Frontal cortex (tissue), 3 donors: ENCODE measurements at regions not wholly inside any gene's neighbourhood (a gene's known extent, or its start where the extent isn't known, plus 50 kb on each side); places are given as distances from the start of the nearest gene placed in this dataset.
"Not testable (repeated sequence)": the region's sequence is repeated elsewhere in the genome, so short reads cannot be mapped to it uniquely, and the experiment has no call there.

ENCODE experiments used
- DNase-seq, 2 donors: peaks; one replicate each; pipeline ENCODE4 v3.0.0; 2012; ENCODE audit warnings: low spot score in 2 of 2
- FAIRE-seq: peaks from 2 replicates; lab custom pipeline; 2012; peaks lifted over from hg19 to GRCh38; lab: Jason Lieb, UNC
- donor health status: control.
- donor health status: control.
- donor health status: control.

GRCh38 chr1:224528900-224529299 is 87.2 kb upstream of the CNIH3 start:
- FAIRE-seq, result no peak
- no peak for DNase-seq

- no peak for DNase-seq
- FAIRE-seq, result no peak
These were observed 86.3 kb upstream of the CNIH3 start for GRCh38 chr1:224529844-224530243.

- FAIRE-seq, result no peak
These were observed 82.6 kb upstream of the CNIH3 start for GRCh38 chr1:224533517-224533916.

GRCh38 chr1:224534731-224535130 is 81.4 kb upstream of the CNIH3 start:
- DNase-seq (no peak), FAIRE-seq (no peak)

More at GRCh38 chr1:224533517-224533916, 82.6 kb upstream of the CNIH3 start:
- DNase-seq, result no peak

- no peak for FAIRE-seq
- DNase-seq, result no peak
These were observed 80.5 kb upstream of the CNIH3 start for GRCh38 chr1:224535641-224536040.

- no peak for FAIRE-seq
- DNase-seq, result no peak
These were observed 76.1 kb upstream of the CNIH3 start for GRCh38 chr1:224539971-224540370.

GRCh38 chr1:224540535-224540934 is 75.6 kb upstream of the CNIH3 start:
- FAIRE-seq, result no peak
- no peak for DNase-seq

GRCh38 chr1:224541072-224541790 is 74.9 kb upstream of the CNIH3 start:
- no peak for FAIRE-seq
- no peak for DNase-seq

GRCh38 chr1:224541901-224542630 is 74.1 kb upstream of the CNIH3 start:
- no peak for FAIRE-seq
- DNase-seq, result no peak

GRCh38 chr1:224542783-224543440 is 73.2 kb upstream of the CNIH3 start:
- FAIRE-seq (no peak), DNase-seq (no peak)

- FAIRE-seq (no peak), DNase-seq (no peak)
These were observed 72.7 kb upstream of the CNIH3 start for GRCh38 chr1:224543453-224543852.

- FAIRE-seq (no peak), DNase-seq (no peak)
These were observed 71.6 kb upstream of the CNIH3 start for GRCh38 chr1:224544346-224545110.

GRCh38 chr1:224545571-224545970 is 70.5 kb upstream of the CNIH3 start:
- no peak for FAIRE-seq

GRCh38 chr1:224548676-224549075 is 67.4 kb upstream of the CNIH3 start:
- FAIRE-seq, result no peak
- no peak for DNase-seq

More at GRCh38 chr1:224545571-224545970, 70.5 kb upstream of the CNIH3 start:
- DNase-seq, result no peak

- not testable (repeated sequence) for FAIRE-seq, DNase-seq
These were observed 64.9 kb upstream of the CNIH3 start for GRCh38 chr1:224551189-224551588.

- FAIRE-seq, result no peak
These were observed 62.1 kb upstream of the CNIH3 start for GRCh38 chr1:224554056-224554455.

GRCh38 chr1:224554620-224555259 is 61.4 kb upstream of the CNIH3 start:
- FAIRE-seq (no peak), DNase-seq (no peak)

More at GRCh38 chr1:224554056-224554455, 62.1 kb upstream of the CNIH3 start:
- no peak for DNase-seq

- no peak for FAIRE-seq
- no peak for DNase-seq
These were observed 57.2 kb upstream of the CNIH3 start for GRCh38 chr1:224558904-224559303.

GRCh38 chr1:224559981-224560728 is 56.0 kb upstream of the CNIH3 start:
- FAIRE-seq, result no peak
- no peak for DNase-seq
